ENCODE measurements at regions not wholly inside any gene's neighbourhood (a gene's known extent, or its start where the extent isn't known, plus 50 kb on each side); places are given as distances from the start of the nearest gene placed in this dataset.

- in situ Hi-C loops (cut with MboI) (no loop called here), intact Hi-C loops (cut with micrococcal nuclease) (no loop called here)
- Histone ChIP-seq H3K4me2 (ENCODE audit: insufficient read depth, low read length) (no peak overlapping the region), H3K27me3 (ENCODE audit: control insufficient read depth in 2 of 2, insufficient read depth in 2 of 2, low read length in 2 of 2) (no peaks in the 10 kb centered on the region), H2AFZ (ENCODE audit: low read depth, low read length) (no peak overlapping the region), H3K9ac (ENCODE audit: insufficient read depth in 1 of 2, low read depth in 2 of 2, low read length in 2 of 2) (no peak overlapping the region), H3K9me1 (ENCODE audit: control insufficient read depth, insufficient read depth, low read length) (no peaks in the 10 kb centered on the region), H3K4me1 (replicated peaks in 1 of 2; ENCODE audit: control insufficient read depth in 2 of 2, insufficient read depth in 2 of 2, low read length in 2 of 2) (no peaks in the 10 kb centered on the region), H3K27ac (ENCODE audit: extremely low read depth, low read depth, low read length) (no peak overlapping the region), H3K4me3 (no peak overlapping the region), H4K20me1 (replicated peaks; ENCODE audit: control insufficient read depth, insufficient read depth, low read length) (no peaks in the 10 kb centered on the region), H3K36me3 (ENCODE audit: control insufficient read depth, insufficient read depth, low read length) (no peaks in the 10 kb centered on the region), H3K79me2 (ENCODE audit: control insufficient read depth, insufficient read depth, low read length) (no peaks in the 10 kb centered on the region), H3K9me3 (replicated peaks; ENCODE audit: control insufficient read depth, insufficient read depth, low read depth, low read length) (no peaks in the 10 kb centered on the region)
- FAIRE-seq (no peak), DNase-seq (ENCODE audit: extremely low read depth in 1 of 4, low spot score in 3 of 4) (no peak), ATAC-seq (no peak)
- TF ChIP-seq NRF1 (conservative IDR thresholded peaks at IDR 0.05 in 1 of 2, IDR thresholded peaks at IDR 0.05 in 1 of 2) (no peak), MAFF (IDR thresholded peaks at IDR 0.05; ENCODE audit: low read length) (0 out of 2 replicates have a peak, but pooled peaks have one; percentile 7), HDAC2 (IDR thresholded peaks at IDR 0.05) (no peak)
- TF ChIP-seq, protein P1, sequence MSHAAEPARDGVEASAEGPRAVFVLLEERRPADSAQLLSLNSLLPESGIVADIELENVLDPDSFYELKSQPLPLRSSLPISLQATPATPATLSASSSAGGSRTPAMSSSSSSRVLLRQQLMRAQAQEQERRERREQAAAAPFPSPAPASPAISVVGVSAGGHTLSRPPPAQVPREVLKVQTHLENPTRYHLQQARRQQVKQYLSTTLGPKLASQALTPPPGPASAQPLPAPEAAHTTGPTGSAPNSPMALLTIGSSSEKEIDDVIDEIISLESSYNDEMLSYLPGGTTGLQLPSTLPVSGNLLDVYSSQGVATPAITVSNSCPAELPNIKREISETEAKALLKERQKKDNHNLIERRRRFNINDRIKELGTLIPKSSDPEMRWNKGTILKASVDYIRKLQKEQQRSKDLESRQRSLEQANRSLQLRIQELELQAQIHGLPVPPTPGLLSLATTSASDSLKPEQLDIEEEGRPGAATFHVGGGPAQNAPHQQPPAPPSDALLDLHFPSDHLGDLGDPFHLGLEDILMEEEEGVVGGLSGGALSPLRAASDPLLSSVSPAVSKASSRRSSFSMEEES (CRISPR knock-in tag; IDR thresholded peaks at IDR 0.05), result no peak
- ChIA-PET POLR2A (no interaction called here), CTCF (ENCODE audit: low intra/inter-chr PET ratio) (no interaction called here)
- no TSS peak for BruUV-seq (replicated peaks)
- WGBS (ENCODE audit: insufficient coverage, low coverage, missing lambda C conversion rate), result 0% methylated on average over 4 of the region's 4 CpGs
These were observed 61.7 kb upstream of the GUCY1A1 start for GRCh38 chr4:155604718-155605626.

All from K562 (cell line).